Tibial nerve (tissue), 4 donors: ENCODE measurements at regions not wholly inside any gene's neighbourhood (a gene's known extent, or its start where the extent isn't known, plus 50 kb on each side); places are given as distances from the start of the nearest gene placed in this dataset.

Experiments used
- DNase-seq, 2 donors: peaks; one replicate each; pipeline ENCODE4 v3.0.0-alpha.2; 2019; ENCODE audit warnings: low spot score in 2 of 2
- H3K27ac ChIP-seq, 4 donors: fragments of 200-600 bp; sonication (generic) in 3 of 4; one replicate each; pipeline ENCODE4 v1.5.1; 2017 to 2019; ENCODE audit warnings: mild to moderate bottlenecking in 1 of 4
- H3K27me3 ChIP-seq, 2 donors: fragments of 200-600 bp; sonication (generic) in 1 of 2; one replicate each; pipeline versions ENCODE4 v1.5.1 to v1.6.0; 2017 to 2019
- H3K36me3 ChIP-seq, 3 donors: fragments of 200-600 bp; sonication (generic); one replicate each; pipeline ENCODE4 v1.5.1; 2018 to 2019
- H3K4me1 ChIP-seq, 4 donors: fragments of 200-600 bp; sonication (generic) in 3 of 4; one replicate each; pipeline ENCODE4 v1.5.1; 2017 to 2019
- H3K4me3 ChIP-seq, 4 donors: fragments of 200-600 bp; sonication (generic) in 3 of 4; one replicate each; pipeline ENCODE4 v1.5.1; 2017 to 2019; ENCODE audit warnings: mild to moderate bottlenecking in 1 of 4, moderate library complexity in 1 of 4
- H3K9me3 ChIP-seq, 4 donors: fragments of 200-600 bp; sonication (generic) in 3 of 4; one replicate each; pipeline ENCODE4 v1.5.1; 2017 to 2019
- CTCF ChIP-seq, 5 experiments: fragments of 200-600 bp in 3 of 5; fragments of 450-650 bp in 2 of 5; sonication (generic) in 3 of 5; IDR thresholded peaks; one replicate each; pipeline ENCODE4 v1.5.1; 2016 to 2019; ENCODE audit warnings: antibody characterized with exemption in 5 of 5, mild to moderate bottlenecking in 3 of 5, moderate library complexity in 2 of 5
- EP300 ChIP-seq, 2 donors: sonication (generic); formaldehyde crosslinking; IDR thresholded peaks; one replicate each; pipeline ENCODE4 v1.6.1; 2017; ENCODE audit warnings: antibody characterized with exemption in 2 of 2, mild to moderate bottlenecking in 1 of 2
- POLR2A ChIP-seq, 2 donors: fragments of 450-650 bp; IDR thresholded peaks; one replicate each; pipeline ENCODE4 v1.6.1; 2017; ENCODE audit warnings: antibody characterized with exemption in 2 of 2, mild to moderate bottlenecking in 2 of 2, moderate library complexity in 2 of 2
- WGBS, 2 donors: methylation state at CpG; one replicate each; pipeline ENCODE4 v1.1.5; 2018; 5-methylcytosine and 5-hydroxymethylcytosine counted together

GRCh38 chr12:91845365-91845764, 300.3 kb downstream of the BTG1 start:
- no peak for TF ChIP-seq EP300 (IDR thresholded peaks at IDR 0.05)
- no peak for TF ChIP-seq CTCF (IDR thresholded peaks at IDR 0.05)
- no peak for TF ChIP-seq POLR2A (IDR thresholded peaks at IDR 0.05)
- WGBS, 2 donors, result 85 to 97% methylated on average over 1 of the region's 1 CpG
- Histone ChIP-seq H3K27ac (no peak overlapping the region), H3K4me3 (no peak overlapping the region), H3K36me3 (no peaks in the 10 kb centered on the region), H3K4me1 (no peaks in the 10 kb centered on the region), H3K27me3 (no peaks in the 10 kb centered on the region), H3K9me3 (peaks cover 0 to 29% (median 1%) of the 10 kb centered on the region in 4 donors)
- DNase-seq, result no peak

GRCh38 chr12:91841822-91842221, 303.8 kb downstream of the BTG1 start:
- H3K27ac ChIP-seq, result no peak overlapping the region
- no peak for DNase-seq
- peaks cover 0 to 29% (median 1%) of the 10 kb centered on the region in 4 donors for H3K9me3 ChIP-seq
- no peaks in the 10 kb centered on the region for H3K36me3 ChIP-seq
- no peaks in the 10 kb centered on the region for H3K27me3 ChIP-seq
- no peak for TF ChIP-seq EP300 (IDR thresholded peaks at IDR 0.05)
- TF ChIP-seq POLR2A (IDR thresholded peaks at IDR 0.05), result no peak
- TF ChIP-seq CTCF (IDR thresholded peaks at IDR 0.05), result no peak
- no peaks in the 10 kb centered on the region for H3K4me1 ChIP-seq
- no peak overlapping the region for H3K4me3 ChIP-seq

DNA sequence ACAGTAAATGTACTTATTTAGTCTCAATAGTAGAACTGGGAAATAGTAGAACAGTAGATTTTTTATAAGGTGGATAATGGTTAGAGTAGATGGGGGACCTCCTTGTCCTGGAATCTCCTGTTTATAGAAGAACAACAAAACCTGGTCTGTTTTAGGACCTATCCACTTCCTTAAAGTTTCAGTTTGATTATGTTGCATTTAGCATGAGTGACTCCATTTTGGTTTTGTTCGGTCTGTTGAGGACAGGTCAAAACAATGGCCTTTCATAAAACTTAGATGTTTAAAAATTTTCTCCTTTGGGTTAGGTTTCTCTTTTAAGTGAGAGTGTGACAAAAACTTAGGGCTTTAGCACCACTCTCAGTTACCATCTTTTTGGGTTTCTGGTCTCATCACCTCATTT, 308.9 kb downstream of the BTG1 start:
- TF ChIP-seq POLR2A (IDR thresholded peaks at IDR 0.05) (no peak), EP300 (IDR thresholded peaks at IDR 0.05) (no peak), CTCF (IDR thresholded peaks at IDR 0.05) (no peak)
- 78 to 97% methylated on average over 1 of the region's 1 CpG for WGBS, 2 donors
- H3K36me3 ChIP-seq, result no peaks in the 10 kb centered on the region
- H3K4me3 ChIP-seq, result no peak overlapping the region
- no peak for DNase-seq
- peaks cover 0 to 10% (median under 1%) of the 10 kb centered on the region in 4 donors for H3K9me3 ChIP-seq
- H3K27me3 ChIP-seq, result no peaks in the 10 kb centered on the region
- peaks cover 0 to 12% (median 0%) of the 10 kb centered on the region in 4 donors for H3K4me1 ChIP-seq
- no peak overlapping the region for H3K27ac ChIP-seq

DNA sequence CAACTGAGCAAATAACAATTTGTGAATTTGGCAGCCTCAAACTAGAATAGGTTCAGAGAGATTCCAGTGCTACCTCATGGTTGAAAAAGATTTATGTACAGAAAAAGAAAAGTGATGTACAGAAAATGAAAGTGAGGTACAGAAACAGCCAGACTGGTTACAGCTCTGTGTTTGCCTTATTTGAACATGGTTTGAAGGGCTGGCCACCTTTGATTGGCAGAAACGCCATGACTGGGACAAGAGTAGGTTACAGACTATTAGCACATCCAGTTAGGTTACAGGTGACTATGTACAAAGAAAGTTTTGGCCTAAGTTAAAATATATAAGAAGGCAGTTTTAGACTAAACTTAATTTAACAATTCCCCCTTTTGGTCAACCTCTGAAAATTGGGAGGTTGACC, 309.4 kb downstream of the BTG1 start:
- WGBS, 2 donors, result 88 to 94% methylated on average over 1 of the region's 1 CpG
- Histone ChIP-seq H3K36me3 (no peaks in the 10 kb centered on the region), H3K4me1 (peaks cover 0 to 12% (median 0%) of the 10 kb centered on the region in 4 donors), H3K27ac (no peak overlapping the region), H3K9me3 (peaks cover 0 to 6% (median 0%) of the 10 kb centered on the region in 4 donors), H3K27me3 (no peaks in the 10 kb centered on the region), H3K4me3 (no peak overlapping the region)
- TF ChIP-seq CTCF (IDR thresholded peaks at IDR 0.05) (no peak), POLR2A (IDR thresholded peaks at IDR 0.05) (no peak), EP300 (IDR thresholded peaks at IDR 0.05) (no peak)
- DNase-seq, result no peak

GRCh38 chr12:91835693-91836092, 310.0 kb downstream of the BTG1 start:
- Histone ChIP-seq H3K27ac (no peak overlapping the region), H3K27me3 (no peaks in the 10 kb centered on the region), H3K4me1 (peaks cover 0 to 12% (median 0%) of the 10 kb centered on the region in 4 donors), H3K36me3 (no peaks in the 10 kb centered on the region), H3K4me3 (no peak overlapping the region), H3K9me3 (peaks cover 0 to under 1% (median 0%) of the 10 kb centered on the region in 4 donors)
- TF ChIP-seq POLR2A (IDR thresholded peaks at IDR 0.05), result no peak
- TF ChIP-seq CTCF (IDR thresholded peaks at IDR 0.05), result no peak
- no peak for TF ChIP-seq EP300 (IDR thresholded peaks at IDR 0.05)
- DNase-seq, result no peak
